NCI-H1417 (cell line): ENCODE measurements at regions not wholly inside any gene's neighbourhood (a gene's known extent, or its start where the extent isn't known, plus 50 kb on each side); places are given as distances from the start of the nearest gene placed in this dataset.

Experiments
- DNase-seq, 3 experiments: peaks; one replicate each; lab custom pipeline; 2025; lab: John Stamatoyannopoulos, UW

DNA sequence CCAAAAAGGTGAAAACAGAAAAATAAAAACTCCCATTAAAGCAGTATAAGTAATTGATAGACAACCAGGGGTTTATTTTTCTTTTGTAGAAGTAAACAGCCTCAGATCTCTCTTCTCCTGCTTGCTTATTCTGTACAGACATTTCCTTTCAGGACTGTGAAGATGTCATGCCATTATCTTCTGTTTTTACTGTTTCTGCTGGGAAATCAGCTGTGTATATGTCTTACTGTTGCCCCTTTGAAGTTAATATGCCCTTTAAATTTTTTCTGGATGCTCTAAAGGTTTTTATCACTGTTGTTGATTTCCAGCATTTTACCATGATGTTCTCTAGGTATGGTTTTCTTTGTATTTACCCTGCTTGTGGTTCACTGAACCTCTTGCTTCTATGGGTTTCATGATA lies 199.5 kb downstream of the NXNL2 start:
- DNase-seq = no peak

DNA sequence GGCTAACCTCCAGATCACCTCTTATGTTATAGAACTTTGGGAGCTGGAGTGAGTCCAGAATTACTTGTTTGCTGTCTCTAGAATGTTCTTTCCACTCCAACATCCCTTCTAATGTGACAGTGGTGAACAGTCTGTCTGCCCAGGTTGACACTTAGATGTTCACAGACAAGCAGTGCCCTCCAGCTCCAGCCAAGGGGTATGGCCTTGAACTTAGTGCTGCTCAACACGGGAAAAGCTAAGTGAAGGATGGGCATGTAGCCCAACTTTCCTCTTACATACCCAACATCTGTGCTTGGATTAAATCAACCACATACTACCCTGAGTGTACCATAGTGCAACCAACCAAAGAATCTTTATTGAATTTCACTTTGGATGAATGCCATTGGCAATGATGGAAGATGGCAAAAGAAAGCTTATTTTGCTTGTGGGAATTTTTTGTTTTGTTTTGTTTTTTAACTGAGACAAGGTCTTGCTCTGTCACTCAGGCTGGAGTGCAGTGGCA lies 201.2 kb downstream of the NXNL2 start:
- DNase-seq = no peak

GRCh38 chr9:88737031-88737430 lies 202.1 kb downstream of the NXNL2 start:
- DNase-seq = no peak

DNA sequence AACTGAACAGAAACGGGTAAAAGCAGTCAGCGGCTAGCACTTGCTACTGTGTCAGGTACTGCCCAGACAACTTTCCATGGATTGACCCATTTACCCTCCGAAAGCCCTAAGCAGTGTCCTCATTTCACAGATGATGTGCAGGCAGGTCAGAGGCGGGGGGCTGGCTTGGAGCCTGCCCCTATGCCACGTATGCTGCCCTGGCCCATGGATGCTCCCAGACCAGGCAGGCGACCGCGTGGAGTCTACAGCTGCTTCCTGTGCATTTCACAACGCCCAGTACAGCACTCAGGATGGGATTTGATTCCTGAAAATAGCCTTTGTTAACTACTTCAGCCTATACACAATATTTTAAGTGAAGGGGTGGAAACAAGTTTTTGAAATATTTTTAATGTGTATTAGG lies 202.9 kb downstream of the NXNL2 start:
- DNase-seq = no peak

- DNase-seq = no peak
Measured at GRCh38 chr9:88738709-88739108, 203.7 kb downstream of the NXNL2 start.

DNA sequence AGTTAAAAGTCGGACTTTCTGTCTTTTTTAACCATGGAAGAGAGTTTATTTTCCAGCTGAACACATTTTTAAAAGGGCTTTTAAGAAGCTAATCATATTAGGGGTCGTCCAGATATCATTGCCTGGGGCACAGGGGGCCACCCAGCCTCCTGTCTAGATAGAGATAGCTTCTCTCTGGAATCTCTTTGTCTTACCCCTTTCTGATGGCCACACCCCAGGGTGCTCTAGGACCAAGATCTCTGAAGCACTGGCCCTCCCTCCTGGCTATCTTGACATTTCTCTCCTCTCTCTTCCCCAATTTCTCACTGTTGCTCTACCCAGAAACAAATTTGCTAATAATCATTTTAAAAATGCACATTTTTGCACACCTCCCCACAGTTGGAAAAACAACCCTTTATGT lies 204.4 kb downstream of the NXNL2 start:
- DNase-seq = no peak

- peak in 1 of 3 experiments; percentile 18 for DNase-seq
Measured at GRCh38 chr9:88740844-88741243, 205.9 kb downstream of the NXNL2 start.

DNA sequence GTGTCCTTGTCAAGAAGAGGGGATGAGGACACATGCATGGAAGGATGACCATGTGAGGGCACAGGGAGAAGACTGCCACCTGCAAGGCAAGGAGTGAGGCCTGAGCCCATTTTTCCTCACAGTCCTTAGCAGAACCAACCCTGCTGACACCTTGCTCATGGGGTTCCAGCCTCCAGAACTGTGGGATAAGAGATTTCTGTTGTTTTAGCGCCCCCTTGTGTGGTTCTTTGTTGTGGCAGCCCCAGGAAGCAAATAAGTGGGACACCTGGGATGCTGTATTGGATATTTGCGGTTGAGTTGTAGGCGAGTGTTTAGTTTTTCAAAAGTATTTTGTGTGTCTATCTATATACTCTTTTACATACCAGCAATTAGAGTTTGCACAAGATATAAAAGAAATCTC lies 206.4 kb downstream of the NXNL2 start:
- DNase-seq = peak in 1 of 3 experiments; percentile 18

DNA sequence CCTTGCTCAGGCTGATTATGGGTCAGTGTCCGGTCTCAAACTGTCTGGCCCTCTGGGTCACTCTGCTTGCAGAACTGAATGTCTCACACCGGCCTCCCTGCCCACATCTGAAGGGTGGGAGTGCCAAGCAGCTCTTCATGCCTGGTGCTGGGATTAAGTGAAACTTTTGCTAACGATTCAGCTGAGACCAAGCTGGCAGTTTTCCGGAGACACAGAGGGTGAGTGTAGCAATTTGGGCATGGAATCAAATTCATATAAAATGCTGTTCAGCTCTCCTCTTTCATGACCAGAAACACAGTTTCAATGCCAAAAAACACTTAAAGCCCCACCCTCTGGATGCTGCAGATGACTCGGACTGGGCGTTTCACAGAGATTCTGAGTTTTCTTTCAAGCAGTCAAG lies 207.5 kb downstream of the NXNL2 start:
- DNase-seq = no peak

- no peak for DNase-seq
Measured at GRCh38 chr9:88742905-88743304, 207.9 kb downstream of the NXNL2 start.

- DNase-seq = no peak
Measured at GRCh38 chr9:88745276-88746001, 210.5 kb downstream of the NXNL2 start.

DNA sequence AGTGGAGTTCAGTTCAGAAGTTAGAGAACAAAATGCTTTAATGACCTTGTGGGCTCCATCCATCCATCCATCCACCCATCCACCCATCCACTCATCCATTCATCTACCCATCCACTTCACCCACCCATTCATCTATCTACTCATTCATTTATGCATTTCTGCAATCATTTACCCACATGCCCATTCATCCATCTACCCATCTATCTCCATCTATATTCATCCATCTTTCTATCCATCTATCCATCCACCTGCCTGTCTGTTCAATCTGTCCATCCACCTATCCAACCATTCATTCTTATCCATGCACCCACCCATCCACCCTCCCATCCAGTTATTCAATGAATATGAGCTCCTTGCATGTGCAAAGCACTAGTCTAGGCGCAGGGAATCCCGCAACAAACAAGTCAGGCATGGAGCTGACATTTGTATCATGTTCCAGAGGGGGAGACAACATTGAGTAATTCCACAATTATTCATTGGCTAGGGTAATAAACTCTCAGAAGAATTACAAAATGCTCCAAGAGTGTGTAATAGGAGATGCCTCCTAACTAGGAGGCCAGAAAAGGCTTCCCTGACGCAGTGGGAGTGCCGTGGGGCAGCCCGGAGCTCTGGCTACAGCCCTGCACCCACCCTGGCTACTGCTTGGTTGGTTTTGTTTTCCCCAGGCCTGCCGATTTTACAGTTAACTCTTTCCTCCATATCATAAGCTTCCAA lies 211.2 kb downstream of the NXNL2 start:
- DNase-seq = no peak

DNA sequence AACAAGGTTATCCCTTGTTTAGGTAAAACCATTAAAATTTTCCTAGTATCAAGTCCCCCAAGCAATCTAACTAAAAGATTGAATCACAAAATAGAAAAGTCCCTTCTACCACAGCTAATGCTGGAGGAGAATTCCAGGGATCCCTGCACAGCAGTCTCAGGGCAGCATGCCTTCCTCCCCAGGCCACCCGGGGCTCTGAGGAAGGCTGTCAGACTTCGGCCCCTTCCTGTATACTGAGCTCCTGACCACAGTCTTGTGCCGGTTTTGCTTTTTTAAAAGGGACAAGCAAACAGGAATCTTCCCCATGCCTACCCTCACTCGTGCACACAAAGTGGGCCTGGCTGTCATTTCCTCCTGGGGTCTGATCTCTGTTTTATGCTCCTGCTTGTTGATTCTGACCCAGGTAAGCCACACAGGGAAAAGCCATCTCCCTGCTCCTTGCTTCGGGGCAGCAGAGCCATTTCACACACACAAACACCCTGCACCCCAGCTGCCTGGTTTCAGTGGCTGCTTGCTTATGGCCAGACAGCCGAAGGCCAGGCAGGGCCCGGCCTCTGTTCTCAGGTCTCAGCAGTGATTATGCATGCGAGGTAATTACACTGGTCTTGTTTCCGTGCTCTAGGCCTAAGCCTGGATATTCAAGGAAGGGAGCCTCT lies 211.9 kb downstream of the NXNL2 start:
- DNase-seq = no peak

DNA sequence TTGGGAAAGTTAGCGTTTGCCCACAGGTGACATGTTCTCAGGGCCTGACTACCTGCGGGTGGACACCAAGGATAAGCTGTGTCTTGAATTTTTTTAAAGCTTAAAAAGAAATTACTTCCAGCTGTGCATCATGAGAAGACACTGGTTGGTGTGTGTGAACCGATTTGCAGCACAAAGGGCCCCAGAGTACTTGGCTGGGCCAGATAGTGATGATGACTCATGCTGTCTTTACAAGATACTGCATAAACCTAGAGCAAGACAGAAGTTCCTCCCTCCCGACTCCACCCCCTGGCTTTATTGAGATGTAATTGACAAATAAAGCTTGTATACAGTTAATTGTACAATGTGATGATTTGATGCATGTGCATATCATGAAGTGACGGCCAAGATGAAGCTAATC lies 212.8 kb downstream of the NXNL2 start:
- no peak for DNase-seq

GRCh38 chr9:88748566-88749261 lies 213.7 kb downstream of the NXNL2 start:
- no peak for DNase-seq

- no peak for DNase-seq
Measured at GRCh38 chr9:88749420-88749819, 214.4 kb downstream of the NXNL2 start.

- DNase-seq = no peak
Measured at GRCh38 chr9:88750832-88751360, 215.9 kb downstream of the NXNL2 start.

DNA sequence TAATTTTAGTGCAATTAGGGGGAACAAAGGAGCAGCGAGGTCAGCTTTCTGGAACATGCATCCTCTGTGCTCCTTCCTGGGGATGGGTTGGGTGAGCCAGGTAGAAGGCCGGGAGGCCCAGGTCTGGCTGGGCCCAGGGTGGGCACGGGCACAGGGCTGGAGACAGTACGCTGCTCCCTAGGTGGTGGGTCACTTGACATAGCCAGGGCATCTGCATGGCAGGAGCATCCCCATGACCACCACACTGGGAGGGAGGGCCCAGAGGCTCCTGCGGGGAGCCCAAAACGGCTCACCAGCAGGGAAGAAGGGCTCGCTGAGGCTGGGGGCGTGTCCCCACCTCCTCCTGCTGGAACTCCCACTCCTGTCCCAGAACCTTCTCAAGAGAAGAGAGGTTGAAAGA lies 216.8 kb downstream of the NXNL2 start:
- DNase-seq = no peak

- DNase-seq = no peak
Measured at GRCh38 chr9:88753691-88754367, 218.9 kb downstream of the NXNL2 start.

DNA sequence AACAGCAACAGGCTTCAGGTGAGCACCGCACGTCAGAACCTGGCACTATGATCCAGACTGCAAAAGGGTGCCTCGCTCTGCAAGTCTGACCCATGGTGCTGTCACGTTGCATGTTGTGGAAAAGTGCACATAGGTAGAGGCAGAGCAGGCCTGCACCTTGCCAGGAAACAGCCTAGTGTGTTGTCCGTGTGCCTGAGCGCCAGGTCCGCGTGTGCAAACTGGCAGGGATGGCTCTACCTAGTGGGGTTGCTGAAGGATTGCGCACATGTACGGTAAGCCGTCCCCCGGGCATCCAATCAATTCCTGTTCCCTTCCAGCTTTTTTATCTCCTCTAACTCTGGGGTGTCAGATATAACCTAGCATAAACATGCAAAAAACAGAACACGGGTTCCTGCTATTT lies 219.5 kb downstream of the NXNL2 start:
- DNase-seq = no peak

DNA sequence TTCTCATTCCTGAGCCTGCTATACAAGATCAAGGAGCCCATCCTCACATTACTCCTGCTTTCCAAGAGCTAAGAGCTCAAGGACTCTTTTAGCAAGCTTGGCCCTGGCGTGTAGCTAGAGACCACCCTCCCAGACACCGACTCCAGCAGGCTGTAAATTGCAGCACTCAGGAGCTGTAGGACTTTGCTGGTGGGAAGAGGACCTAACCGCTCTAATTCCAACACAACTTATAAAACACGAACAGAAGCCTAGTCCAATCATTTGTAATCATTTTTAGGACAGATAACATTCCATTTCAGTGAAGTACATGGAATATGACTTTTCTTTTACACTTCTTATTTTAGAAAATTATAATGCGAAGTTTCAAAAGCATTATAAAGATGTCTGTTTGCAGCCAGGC lies 219.9 kb downstream of the NXNL2 start:
- no peak for DNase-seq
